HepG2 (cell line): ENCODE measurements at regions not wholly inside any gene's neighbourhood (a gene's known extent, or its start where the extent isn't known, plus 50 kb on each side); places are given as distances from the start of the nearest gene placed in this dataset.

Source experiments
- GFI1 ChIP-seq: sonication (generic); formaldehyde crosslinking; IDR thresholded peaks from 2 replicates; pipeline ENCODE4 v1.5.0; 2020; ENCODE audit warnings: missing genetic modification reagents, mild to moderate bottlenecking, borderline replicate concordance
- HES4 ChIP-seq: sonication (generic); formaldehyde crosslinking; IDR thresholded peaks from 2 replicates; pipeline ENCODE4 v1.9.0; 2021; ENCODE audit warnings: mild to moderate bottlenecking, missing genetic modification reagents, borderline replicate concordance
- MAZ ChIP-seq, 2 experiments: sonication (generic) in 1 of 2; formaldehyde crosslinking in 1 of 2; IDR thresholded peaks; 2 replicates each; pipeline versions ENCODE4 v1.5.0 to v1.6.1; 2012 to 2020; ENCODE audit warnings: low read depth in 2 of 2, mild to moderate bottlenecking in 2 of 2, borderline replicate concordance in 1 of 2, improper control_type of control experiment in 1 of 2, low read length in 1 of 2, missing genetic modification reagents in 1 of 2, moderate library complexity in 1 of 2
- MIER2 ChIP-seq: IDR thresholded peaks from 2 replicates; pipeline ENCODE4 v1.6.1; 2016; ENCODE audit warnings: missing biosample characterization, missing genetic modification reagents
- MXD4 ChIP-seq: IDR thresholded peaks from 2 replicates; pipeline ENCODE4 v1.6.1; 2016; ENCODE audit warnings: mild to moderate bottlenecking, missing biosample characterization, missing genetic modification reagents
- NR2F2 ChIP-seq: IDR thresholded peaks from 2 replicates; pipeline ENCODE4 v1.6.1; 2012; ENCODE audit warnings: low read depth, inconsistent platforms, borderline replicate concordance
- RFXAP ChIP-seq: sonication (generic); formaldehyde crosslinking; IDR thresholded peaks from 2 replicates; pipeline ENCODE4 v1.4.0; 2020; ENCODE audit warnings: missing genetic modification reagents, borderline replicate concordance
- TOE1 ChIP-seq: sonication (generic); formaldehyde crosslinking; IDR thresholded peaks from 2 replicates; pipeline ENCODE4 v1.4.0; 2020; ENCODE audit warnings: mild to moderate bottlenecking, missing genetic modification reagents
- ZNF124 ChIP-seq: sonication (generic); formaldehyde crosslinking; IDR thresholded peaks from 2 replicates; pipeline ENCODE4 v1.4.0; 2020; ENCODE audit warnings: missing genetic modification reagents
- ZNF292 ChIP-seq: sonication (generic); formaldehyde crosslinking; IDR thresholded peaks from 2 replicates; pipeline ENCODE4 v1.8.1; 2022; ENCODE audit warnings: mild to moderate bottlenecking, low read depth, missing genetic modification reagents, borderline replicate concordance
- ZNF496 ChIP-seq: sonication (generic); formaldehyde crosslinking; IDR thresholded peaks from 2 replicates; pipeline ENCODE4 v1.8.1; 2023; ENCODE audit warnings: mild to moderate bottlenecking, moderate library complexity, missing genetic modification reagents; ENCODE audit not compliant: insufficient replicate concordance
- ZNF557 ChIP-seq: sonication (generic); formaldehyde crosslinking; IDR thresholded peaks from 2 replicates; pipeline ENCODE4 v1.4.0; 2020; ENCODE audit warnings: missing genetic modification reagents
- ZNF563 ChIP-seq: sonication (generic); formaldehyde crosslinking; IDR thresholded peaks from 2 replicates; pipeline ENCODE4 v1.8.0; 2022; ENCODE audit warnings: mild to moderate bottlenecking, moderate library complexity, missing genetic modification reagents
- ZNF709 ChIP-seq: sonication (generic); formaldehyde crosslinking; IDR thresholded peaks from 2 replicates; pipeline ENCODE4 v1.5.0; 2020; ENCODE audit warnings: mild to moderate bottlenecking, missing genetic modification reagents
- TF ChIP-seq, protein P1 (sequence below): IDR thresholded peaks from 2 replicates; pipeline ENCODE4 v1.6.1; 2016; ENCODE audit warnings: low read depth, borderline replicate concordance
- TF ChIP-seq, protein P2 (sequence below): IDR thresholded peaks from 2 replicates; pipeline ENCODE4 v1.6.1; 2016; ENCODE audit warnings: low read depth
- TF ChIP-seq, protein P3 (sequence below): sonication (generic); formaldehyde crosslinking; IDR thresholded peaks from 2 replicates; pipeline ENCODE4 v1.8.0; 2022; ENCODE audit warnings: mild to moderate bottlenecking, missing genetic modification reagents
- TF ChIP-seq, protein P4 (sequence below): IDR thresholded peaks from 2 replicates; pipeline ENCODE4 v1.6.1; 2016
- TF ChIP-seq, protein P5 (sequence below): sonication (generic); formaldehyde crosslinking; IDR thresholded peaks from 2 replicates; pipeline ENCODE4 v1.4.0; 2020; ENCODE audit warnings: missing genetic modification reagents
- TF ChIP-seq, protein P6 (sequence below): sonication (generic); formaldehyde crosslinking; IDR thresholded peaks from 2 replicates; pipeline ENCODE4 v1.4.0; 2020; ENCODE audit warnings: missing genetic modification reagents
- TF ChIP-seq, protein P7 (sequence below): sonication (generic); formaldehyde crosslinking; IDR thresholded peaks from 2 replicates; pipeline ENCODE4 v1.4.0; 2020; ENCODE audit warnings: missing genetic modification reagents

DNA sequence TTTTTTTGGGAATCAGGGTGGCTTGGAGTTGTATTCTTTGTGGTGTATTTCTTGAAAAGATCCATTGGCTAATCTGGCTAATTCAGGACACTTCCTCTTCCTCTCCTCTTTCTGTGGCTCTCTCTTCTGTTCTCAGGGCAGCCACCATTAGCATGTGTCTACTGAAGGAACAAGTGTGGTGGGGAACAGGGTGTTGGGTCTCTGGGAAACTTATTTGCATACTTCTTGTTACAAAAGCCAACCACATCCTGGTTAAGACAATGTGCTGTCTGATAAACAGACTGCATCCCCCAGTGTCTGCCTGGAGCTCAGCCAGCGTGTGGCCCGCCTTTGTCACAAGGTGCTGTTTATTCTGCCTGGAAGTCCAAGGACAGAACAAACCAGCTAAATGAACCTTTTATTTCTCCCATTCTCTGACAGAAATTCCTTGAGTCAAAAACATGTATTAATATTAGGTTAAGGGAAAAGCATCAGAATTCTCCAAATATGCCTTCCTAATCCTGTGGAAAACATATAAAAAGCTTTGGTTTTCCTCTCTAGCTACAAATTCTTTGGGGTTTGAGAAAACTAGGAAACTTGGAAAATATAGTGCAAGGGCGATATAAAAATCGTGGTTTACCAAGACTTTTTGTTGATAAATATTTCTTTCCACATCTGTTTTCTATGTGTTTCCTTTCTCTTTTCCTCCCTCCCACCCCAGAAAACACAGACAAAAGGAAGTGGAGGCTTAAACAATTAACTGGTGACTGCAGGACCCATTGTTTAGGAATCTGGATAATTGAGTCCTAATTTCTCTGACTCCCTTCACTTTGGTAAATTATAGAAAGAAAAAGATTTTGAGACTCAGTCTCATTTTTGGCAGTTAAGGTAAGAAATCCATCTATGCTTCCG, 203.6 kb downstream of the SPRY1 start (continued):
- TF ChIP-seq ZNF496 (no peak), ZNF709 (peak; percentile 47; the same call in 1 of the 2 replicates), MXD4 (CRISPR knock-in tag) (peak; percentile 30; the same call in 1 of the 2 replicates), ZNF557 (CRISPR knock-in tag) (no peak), TOE1 (CRISPR knock-in tag) (no peak), ZNF563 (no peak), MAZ (IDR thresholded peaks at IDR 0.05; ENCODE audit: borderline replicate concordance, low read depth, low read length) (no peak), MAZ (CRISPR knock-in tag; IDR thresholded peaks at IDR 0.05; ENCODE audit: low read depth) (no peak), ZNF124 (CRISPR knock-in tag) (peak; percentile 69; the same call in 1 of the 2 replicates), RFXAP (CRISPR knock-in tag) (peak; percentile 69; the same call in 1 of the 2 replicates), MIER2 (CRISPR knock-in tag) (peak; percentile 70; the same call in 1 of the 2 replicates), NR2F2 (peak; percentile 59; the same call in 1 of the 2 replicates), HES4 (CRISPR knock-in tag) (no peak), GFI1 (peak; percentile 62; the same call in 1 of the 2 replicates), ZNF292 (CRISPR knock-in tag) (peak; percentile 82; the same call in 1 of the 2 replicates)
- TF ChIP-seq, protein P1, sequence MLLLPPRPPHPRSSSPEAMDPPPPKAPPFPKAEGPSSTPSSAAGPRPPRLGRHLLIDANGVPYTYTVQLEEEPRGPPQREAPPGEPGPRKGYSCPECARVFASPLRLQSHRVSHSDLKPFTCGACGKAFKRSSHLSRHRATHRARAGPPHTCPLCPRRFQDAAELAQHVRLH (CRISPR knock-in tag): peak; percentile 65; the same call in 1 of the 2 replicates
- TF ChIP-seq, protein P2, sequence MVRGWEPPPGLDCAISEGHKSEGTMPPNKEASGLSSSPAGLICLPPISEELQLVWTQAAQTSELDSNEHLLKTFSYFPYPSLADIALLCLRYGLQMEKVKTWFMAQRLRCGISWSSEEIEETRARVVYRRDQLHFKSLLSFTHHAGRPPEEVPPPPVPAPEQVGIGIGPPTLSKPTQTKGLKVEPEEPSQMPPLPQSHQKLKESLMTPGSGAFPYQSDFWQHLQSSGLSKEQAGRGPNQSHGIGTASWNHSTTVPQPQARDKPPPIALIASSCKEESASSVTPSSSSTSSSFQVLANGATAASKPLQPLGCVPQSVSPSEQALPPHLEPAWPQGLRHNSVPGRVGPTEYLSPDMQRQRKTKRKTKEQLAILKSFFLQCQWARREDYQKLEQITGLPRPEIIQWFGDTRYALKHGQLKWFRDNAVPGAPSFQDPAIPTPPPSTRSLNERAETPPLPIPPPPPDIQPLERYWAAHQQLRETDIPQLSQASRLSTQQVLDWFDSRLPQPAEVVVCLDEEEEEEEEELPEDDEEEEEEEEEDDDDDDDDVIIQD (CRISPR knock-in tag): peak; percentile 81; the same call in 1 of the 2 replicates
- TF ChIP-seq, protein P3, sequence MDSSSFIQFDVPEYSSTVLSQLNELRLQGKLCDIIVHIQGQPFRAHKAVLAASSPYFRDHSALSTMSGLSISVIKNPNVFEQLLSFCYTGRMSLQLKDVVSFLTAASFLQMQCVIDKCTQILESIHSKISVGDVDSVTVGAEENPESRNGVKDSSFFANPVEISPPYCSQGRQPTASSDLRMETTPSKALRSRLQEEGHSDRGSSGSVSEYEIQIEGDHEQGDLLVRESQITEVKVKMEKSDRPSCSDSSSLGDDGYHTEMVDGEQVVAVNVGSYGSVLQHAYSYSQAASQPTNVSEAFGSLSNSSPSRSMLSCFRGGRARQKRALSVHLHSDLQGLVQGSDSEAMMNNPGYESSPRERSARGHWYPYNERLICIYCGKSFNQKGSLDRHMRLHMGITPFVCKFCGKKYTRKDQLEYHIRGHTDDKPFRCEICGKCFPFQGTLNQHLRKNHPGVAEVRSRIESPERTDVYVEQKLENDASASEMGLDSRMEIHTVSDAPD (CRISPR knock-in tag): 0 out of 2 replicates have a peak, but pooled peaks have one; percentile 57
- TF ChIP-seq, protein P4, sequence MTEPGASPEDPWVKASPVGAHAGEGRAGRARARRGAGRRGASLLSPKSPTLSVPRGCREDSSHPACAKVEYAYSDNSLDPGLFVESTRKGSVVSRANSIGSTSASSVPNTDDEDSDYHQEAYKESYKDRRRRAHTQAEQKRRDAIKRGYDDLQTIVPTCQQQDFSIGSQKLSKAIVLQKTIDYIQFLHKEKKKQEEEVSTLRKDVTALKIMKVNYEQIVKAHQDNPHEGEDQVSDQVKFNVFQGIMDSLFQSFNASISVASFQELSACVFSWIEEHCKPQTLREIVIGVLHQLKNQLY (CRISPR knock-in tag): peak; percentile 85
- TF ChIP-seq, protein P5, sequence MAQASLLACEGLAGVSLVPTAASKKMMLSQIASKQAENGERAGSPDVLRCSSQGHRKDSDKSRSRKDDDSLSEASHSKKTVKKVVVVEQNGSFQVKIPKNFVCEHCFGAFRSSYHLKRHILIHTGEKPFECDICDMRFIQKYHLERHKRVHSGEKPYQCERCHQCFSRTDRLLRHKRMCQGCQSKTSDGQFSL (CRISPR knock-in tag): no peak
- TF ChIP-seq, protein P6, sequence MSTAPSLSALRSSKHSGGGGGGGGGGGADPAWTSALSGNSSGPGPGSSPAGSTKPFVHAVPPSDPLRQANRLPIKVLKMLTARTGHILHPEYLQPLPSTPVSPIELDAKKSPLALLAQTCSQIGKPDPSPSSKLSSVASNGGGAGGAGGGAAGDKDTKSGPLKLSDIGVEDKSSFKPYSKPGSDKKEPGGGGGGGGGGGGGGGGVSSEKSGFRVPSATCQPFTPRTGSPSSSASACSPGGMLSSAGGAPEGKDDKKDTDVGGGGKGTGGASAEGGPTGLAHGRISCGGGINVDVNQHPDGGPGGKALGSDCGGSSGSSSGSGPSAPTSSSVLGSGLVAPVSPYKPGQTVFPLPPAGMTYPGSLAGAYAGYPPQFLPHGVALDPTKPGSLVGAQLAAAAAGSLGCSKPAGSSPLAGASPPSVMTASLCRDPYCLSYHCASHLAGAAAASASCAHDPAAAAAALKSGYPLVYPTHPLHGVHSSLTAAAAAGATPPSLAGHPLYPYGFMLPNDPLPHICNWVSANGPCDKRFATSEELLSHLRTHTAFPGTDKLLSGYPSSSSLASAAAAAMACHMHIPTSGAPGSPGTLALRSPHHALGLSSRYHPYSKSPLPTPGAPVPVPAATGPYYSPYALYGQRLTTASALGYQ (CRISPR knock-in tag): peak; percentile 92
- TF ChIP-seq, protein P7, sequence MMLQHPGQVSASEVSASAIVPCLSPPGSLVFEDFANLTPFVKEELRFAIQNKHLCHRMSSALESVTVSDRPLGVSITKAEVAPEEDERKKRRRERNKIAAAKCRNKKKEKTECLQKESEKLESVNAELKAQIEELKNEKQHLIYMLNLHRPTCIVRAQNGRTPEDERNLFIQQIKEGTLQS: 0 out of 2 replicates have a peak, but pooled peaks have one; percentile 16
